Ishikawa (cell line): ENCODE measurements at regions not wholly inside any gene's neighbourhood (a gene's known extent, or its start where the extent isn't known, plus 50 kb on each side); places are given as distances from the start of the nearest gene placed in this dataset.

Source experiments
- CEBPB ChIP-seq: IDR thresholded peaks from 2 replicates; pipeline ENCODE4 v1.6.1; 2012
- CREB1 ChIP-seq: IDR thresholded peaks from 2 replicates; pipeline ENCODE4 v1.6.1; 2012; ENCODE audit warnings: low read depth
- EGR1 ChIP-seq: IDR thresholded peaks from 2 replicates; pipeline ENCODE4 v1.6.1; 2012
- EP300 ChIP-seq: IDR thresholded peaks from 2 replicates; pipeline ENCODE4 v1.6.1; 2012; ENCODE audit warnings: borderline replicate concordance
- FOXM1 ChIP-seq: IDR thresholded peaks from 2 replicates; pipeline ENCODE4 v1.6.1; 2012; ENCODE audit warnings: low read depth, borderline replicate concordance
- MAX ChIP-seq: IDR thresholded peaks from 2 replicates; pipeline ENCODE4 v1.6.1; 2012
- NFIC ChIP-seq: IDR thresholded peaks from 2 replicates; pipeline ENCODE4 v1.6.1; 2012
- RAD21 ChIP-seq: IDR thresholded peaks from 2 replicates; pipeline ENCODE4 v1.6.1; 2012; ENCODE audit warnings: low read depth
- REST ChIP-seq: IDR thresholded peaks from 2 replicates; pipeline ENCODE4 v1.6.1; 2012; ENCODE audit warnings: low read depth, mild to moderate bottlenecking
- TAF1 ChIP-seq: IDR thresholded peaks from 2 replicates; pipeline ENCODE4 v1.6.1; 2012; ENCODE audit warnings: low read depth, mild to moderate bottlenecking
- TCF12 ChIP-seq: IDR thresholded peaks from 2 replicates; pipeline ENCODE4 v1.6.1; 2012; ENCODE audit warnings: low read depth
- TEAD4 ChIP-seq: IDR thresholded peaks from 2 replicates; pipeline ENCODE4 v1.6.1; 2012
- USF1 ChIP-seq: IDR thresholded peaks from 2 replicates; pipeline ENCODE4 v1.6.1; 2012
- YY1 ChIP-seq: IDR thresholded peaks from 2 replicates; pipeline ENCODE4 v1.6.1; 2012; ENCODE audit warnings: low read depth
- ZBTB7A ChIP-seq: IDR thresholded peaks from 2 replicates; pipeline ENCODE4 v1.6.1; 2012; ENCODE audit warnings: low read depth

GRCh38 chr2:144854596-144854995, 334.7 kb upstream of the ZEB2 start:
- no peak for TF ChIP-seq YY1
- no peak for TF ChIP-seq CEBPB
- no peak for TF ChIP-seq TCF12
- TF ChIP-seq ZBTB7A: no peak
- TF ChIP-seq TEAD4: no peak

GRCh38 chr2:144849612-144850011, 329.7 kb upstream of the ZEB2 start:
- no peak for TF ChIP-seq ZBTB7A
- no peak for TF ChIP-seq RAD21
- TF ChIP-seq TCF12: no peak
- TF ChIP-seq CEBPB: no peak
- TF ChIP-seq TAF1: no peak

- TF ChIP-seq TEAD4 (no peak), RAD21 (no peak), USF1 (no peak), CREB1 (no peak), EP300 (no peak)
Observed at GRCh38 chr2:144848423-144848822, 328.5 kb upstream of the ZEB2 start.

- TF ChIP-seq YY1 (no peak), FOXM1 (no peak), EGR1 (no peak), EP300 (no peak), TCF12 (no peak), CEBPB (no peak), RAD21 (no peak), TEAD4 (no peak), NFIC (no peak), CREB1 (no peak), TAF1 (no peak), ZBTB7A (no peak), MAX (no peak)
Observed at GRCh38 chr2:144847347-144848080, 327.6 kb upstream of the ZEB2 start.

- TF ChIP-seq EGR1: no peak
- no peak for TF ChIP-seq NFIC
- TF ChIP-seq REST: no peak
- no peak for TF ChIP-seq CREB1
- TF ChIP-seq MAX: no peak
- no peak for TF ChIP-seq FOXM1
- no peak for TF ChIP-seq YY1
- TF ChIP-seq ZBTB7A: no peak
- TF ChIP-seq CEBPB: no peak
Observed at GRCh38 chr2:144836635-144837350, 316.9 kb upstream of the ZEB2 start.

- no peak for TF ChIP-seq ZBTB7A
- no peak for TF ChIP-seq CEBPB
- no peak for TF ChIP-seq RAD21
- TF ChIP-seq FOXM1: no peak
- TF ChIP-seq YY1: no peak
Observed at GRCh38 chr2:144835634-144836350, 315.9 kb upstream of the ZEB2 start.

GRCh38 chr2:144834998-144835633, 315.2 kb upstream of the ZEB2 start:
- no peak for TF ChIP-seq FOXM1
- no peak for TF ChIP-seq REST
- no peak for TF ChIP-seq USF1
- no peak for TF ChIP-seq MAX
